NCI-H1092 (cell line): ENCODE measurements at regions not wholly inside any gene's neighbourhood (a gene's known extent, or its start where the extent isn't known, plus 50 kb on each side); places are given as distances from the start of the nearest gene placed in this dataset.
A peak's percentile ranks its signal among the peaks of the same experiment; 100 is the strongest.
"Not testable (repeated sequence)": the region's sequence is repeated elsewhere in the genome, so short reads cannot be mapped to it uniquely, and the experiment has no call there.

ENCODE experiments used
- DNase-seq: peaks from one replicate; lab custom pipeline; 2025; lab: John Stamatoyannopoulos, UW

DNA sequence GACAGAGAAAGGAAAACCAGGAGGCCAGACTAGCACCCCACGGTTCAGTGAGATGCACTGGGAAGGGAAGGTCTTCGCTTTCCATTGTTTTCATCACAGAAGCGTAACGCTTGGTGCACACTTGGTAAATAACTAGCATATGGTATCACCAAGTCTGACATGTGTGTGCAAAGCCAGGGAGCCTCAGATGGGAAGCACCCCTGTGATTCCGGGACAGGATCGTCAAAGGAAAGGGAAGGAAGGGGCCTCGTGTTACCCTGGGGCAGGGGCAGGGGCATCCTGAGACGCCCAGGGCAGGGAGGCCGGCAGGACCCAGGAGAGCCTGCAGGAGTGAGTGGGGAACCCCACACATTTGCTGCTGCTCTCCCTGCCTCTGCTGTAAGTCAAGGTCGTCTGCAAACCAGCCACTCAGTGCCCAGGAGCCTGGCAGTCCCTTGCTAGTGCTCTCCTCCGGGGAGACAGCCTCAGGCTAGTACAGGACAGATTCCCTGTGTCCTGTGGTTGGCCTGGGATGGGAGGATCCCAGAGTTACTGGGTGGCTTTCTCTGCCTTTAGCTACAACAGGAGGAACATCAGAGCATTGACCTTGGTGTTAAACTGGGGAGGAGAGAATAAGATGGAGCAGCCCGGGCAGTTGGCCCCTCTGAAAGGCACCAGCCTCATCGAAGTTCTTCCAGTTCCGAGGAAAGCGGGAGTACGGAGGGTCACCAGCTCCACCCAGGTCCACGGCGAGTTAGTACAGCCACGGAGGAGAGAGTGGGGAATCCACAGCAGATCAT, 192.5 kb downstream of the NDUFA10 start:
- no peak for DNase-seq

DNA sequence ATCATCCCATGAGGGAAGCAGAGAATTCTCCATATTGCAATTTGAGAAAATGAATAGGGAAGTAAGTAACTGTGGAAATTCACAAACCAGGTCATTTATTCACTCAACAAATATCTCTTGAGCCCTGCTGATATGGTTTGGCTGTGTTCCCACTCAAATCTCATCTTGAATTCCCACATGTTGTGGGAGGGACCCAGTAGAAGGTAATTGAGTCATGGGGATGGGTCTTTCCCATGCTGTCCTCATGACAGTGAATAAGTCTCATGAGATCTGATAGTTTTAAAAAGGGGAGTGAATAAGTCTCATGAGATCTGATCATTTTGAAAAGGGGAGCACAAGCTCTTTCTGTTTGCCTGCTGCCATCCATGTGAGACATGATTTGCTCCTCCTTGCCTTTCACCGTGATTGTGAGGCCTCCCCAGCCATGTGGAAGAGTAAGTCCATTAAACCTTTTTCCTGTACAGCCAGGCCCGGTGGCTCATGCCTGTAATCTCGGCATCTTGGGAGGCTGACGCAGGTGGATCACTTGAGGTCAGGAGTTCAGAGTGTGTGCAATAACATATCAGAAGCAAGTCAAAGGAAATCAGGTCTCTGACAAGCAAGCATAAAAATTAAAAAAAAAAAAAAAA, 193.2 kb downstream of the NDUFA10 start:
- DNase-seq, result no peak

DNA sequence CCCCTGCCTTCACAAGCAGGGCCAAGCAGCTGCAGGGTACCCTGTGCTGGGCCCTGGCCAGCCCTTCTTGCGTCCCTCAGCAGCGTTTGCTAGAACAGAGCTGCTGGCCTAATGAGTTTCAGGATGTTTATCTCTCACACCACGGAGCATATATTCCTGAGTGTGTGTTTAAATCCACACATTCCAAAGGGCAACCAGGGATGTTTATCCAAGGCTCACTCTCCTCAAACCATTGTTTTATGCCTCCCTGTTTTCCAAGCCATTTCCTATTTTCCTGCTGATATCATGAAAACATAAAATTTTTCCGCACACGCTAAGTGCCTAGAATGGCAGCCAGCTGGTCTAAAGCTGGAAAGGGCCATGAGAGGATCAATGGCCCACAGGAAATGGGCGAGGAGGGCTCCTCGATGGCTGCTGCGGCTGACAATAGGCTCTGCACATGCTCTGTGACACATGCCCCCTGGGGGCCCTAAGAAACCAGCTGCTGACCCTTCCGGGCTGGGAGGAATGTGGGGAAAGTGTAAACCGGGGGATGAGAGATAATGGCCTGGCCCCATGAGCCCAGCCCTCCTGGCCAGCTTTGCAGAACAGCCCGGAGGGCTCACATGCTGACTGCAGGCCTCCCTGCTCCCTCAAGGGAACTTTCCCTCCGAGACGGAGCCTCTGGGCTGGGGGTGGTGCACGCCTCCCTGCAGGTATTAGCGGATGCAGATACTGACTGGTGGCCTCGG, 194.0 kb downstream of the NDUFA10 start:
- DNase-seq, result no peak

GRCh38 chr2:239830121-239831000, 194.8 kb downstream of the NDUFA10 start:
- no peak for DNase-seq

GRCh38 chr2:239829326-239829725, 195.8 kb downstream of the NDUFA10 start:
- DNase-seq, result no peak

DNA sequence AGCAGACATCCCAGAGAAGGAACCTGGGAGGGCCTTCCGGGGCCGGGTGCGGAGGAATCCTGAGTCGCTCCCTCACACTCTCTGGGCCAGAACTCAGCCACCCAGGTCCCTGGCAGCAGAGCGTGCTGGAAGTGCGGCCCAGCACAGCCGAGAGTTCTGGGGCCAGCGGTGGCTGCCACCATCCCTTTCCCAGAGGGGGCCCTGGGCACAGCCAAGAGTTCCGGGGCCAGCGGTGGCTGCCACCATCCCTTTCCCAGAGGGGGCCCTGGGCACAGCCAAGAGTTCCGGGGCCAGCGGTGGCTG, 196.2 kb downstream of the NDUFA10 start:
- DNase-seq, result not testable (repeated sequence)

GRCh38 chr2:239828192-239828972, 196.8 kb downstream of the NDUFA10 start:
- no peak for DNase-seq

GRCh38 chr2:239827523-239827890, 197.6 kb downstream of the NDUFA10 start:
- no peak for DNase-seq

DNA sequence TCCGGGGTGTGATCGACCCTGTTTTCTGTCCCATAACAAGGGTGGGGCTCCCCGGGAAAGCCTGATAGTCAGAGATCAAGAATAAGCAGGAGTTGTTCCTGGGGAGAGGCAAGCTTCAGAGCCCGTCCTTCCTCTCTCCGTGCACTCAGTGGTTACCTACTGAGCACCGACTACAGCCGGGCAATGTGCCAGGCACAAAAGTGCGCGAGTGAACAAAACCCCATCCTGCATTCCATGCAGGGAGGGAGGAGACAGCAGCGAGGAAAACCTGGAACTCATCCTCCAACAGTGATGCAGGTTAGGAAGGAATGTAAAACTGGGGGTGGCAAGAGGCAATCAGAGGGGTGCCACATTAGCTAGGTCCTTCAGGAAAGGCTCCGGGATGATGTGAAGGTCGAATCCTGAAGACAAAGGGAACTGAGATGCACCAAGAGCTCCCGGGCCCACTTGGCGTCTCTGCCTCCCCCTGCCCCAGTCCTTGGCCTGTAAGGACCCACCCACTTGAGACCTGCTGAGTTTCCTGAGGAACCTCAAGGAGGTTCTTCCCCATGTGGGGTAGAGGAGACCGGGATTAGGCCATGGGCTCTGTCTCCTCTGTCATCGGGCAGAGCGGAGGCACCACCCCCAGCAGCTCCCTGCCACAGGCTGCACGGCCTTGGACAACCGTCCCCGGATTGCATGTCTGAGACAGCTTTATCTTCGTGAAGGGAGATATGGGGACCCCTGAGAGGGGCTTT, 198.2 kb downstream of the NDUFA10 start:
- DNase-seq, result no peak

GRCh38 chr2:239826376-239826775, 198.8 kb downstream of the NDUFA10 start:
- no peak for DNase-seq

GRCh38 chr2:239825705-239825979, 199.5 kb downstream of the NDUFA10 start:
- DNase-seq, result no peak

DNA sequence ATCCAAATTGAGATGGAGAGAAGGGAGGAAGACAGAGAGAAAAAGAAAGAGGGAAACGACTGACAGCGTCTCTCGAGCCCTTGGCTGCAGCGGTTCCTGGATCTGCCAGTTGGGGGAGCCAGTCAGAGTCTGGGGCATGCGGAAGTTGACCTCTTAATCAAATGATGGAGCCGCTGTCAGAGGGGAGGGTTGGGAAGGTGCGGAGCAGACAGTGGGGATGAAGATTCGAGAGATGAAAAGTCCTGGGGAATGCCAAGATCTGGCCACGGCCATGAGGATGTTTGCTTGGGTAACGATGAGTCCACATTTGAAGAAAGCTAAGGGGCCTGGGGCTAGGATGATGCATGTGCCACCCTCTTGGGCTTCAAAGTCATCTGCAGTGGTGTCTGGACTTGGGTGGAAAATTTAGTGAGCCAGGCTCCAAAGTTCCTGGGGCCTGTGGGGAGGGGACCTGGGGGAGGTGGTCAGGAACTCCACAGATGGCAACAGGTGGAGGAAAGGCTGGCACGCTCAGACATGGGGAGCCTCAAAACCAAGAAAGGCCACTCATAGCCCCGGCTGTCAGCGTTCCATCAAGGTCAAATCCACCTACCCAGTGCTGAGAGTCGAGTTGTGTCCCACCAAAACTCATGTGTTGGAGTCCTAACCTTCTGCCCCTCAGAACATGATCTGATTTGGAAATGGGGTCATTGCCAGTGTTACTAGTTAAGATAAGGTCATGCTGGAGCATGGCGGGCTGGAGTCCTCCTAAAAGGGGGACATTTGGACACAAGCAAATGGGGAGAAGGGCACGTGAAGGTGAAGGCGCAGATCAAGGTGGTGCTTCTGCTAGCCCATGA, 200.1 kb downstream of the NDUFA10 start:
- DNase-seq, result no peak

- peak; percentile 30 for DNase-seq
These were observed 201.0 kb downstream of the NDUFA10 start for GRCh38 chr2:239824046-239824694.

DNA sequence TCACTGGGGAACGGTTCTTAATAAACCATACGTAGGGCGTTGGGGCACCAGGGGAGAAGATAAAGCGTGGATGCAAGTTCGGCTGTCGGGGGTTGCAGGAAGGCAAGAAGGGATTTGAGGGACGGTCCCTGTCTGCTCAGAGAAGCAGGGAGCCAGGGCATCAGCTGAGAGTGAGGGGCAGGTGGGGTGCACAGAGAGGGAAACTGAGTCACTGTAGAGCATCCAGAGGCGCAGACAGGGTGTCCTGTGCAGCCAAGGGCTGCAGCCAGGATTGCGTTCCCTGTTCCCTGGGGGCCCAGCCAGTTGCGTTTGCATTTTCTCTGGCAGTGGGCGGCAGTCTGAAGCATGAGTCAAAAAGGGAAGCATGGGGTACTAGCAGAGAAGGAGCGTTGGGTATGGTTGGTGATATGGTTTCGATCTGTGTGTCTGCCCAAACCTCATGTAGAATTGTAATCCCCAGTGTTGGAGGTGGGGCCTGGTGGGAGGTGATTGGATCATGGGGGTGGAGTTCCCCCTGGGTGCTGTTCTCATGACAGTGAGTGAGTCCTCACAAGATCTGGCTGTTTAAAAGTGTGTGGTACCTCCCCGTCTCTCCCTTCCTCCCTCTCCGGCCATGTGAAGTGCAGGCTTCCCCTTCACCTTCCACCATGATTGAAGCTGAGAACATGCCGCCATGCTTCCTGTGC, 202.9 kb downstream of the NDUFA10 start:
- no peak for DNase-seq

- DNase-seq, result no peak
These were observed 203.5 kb downstream of the NDUFA10 start for GRCh38 chr2:239821694-239822075.

DNA sequence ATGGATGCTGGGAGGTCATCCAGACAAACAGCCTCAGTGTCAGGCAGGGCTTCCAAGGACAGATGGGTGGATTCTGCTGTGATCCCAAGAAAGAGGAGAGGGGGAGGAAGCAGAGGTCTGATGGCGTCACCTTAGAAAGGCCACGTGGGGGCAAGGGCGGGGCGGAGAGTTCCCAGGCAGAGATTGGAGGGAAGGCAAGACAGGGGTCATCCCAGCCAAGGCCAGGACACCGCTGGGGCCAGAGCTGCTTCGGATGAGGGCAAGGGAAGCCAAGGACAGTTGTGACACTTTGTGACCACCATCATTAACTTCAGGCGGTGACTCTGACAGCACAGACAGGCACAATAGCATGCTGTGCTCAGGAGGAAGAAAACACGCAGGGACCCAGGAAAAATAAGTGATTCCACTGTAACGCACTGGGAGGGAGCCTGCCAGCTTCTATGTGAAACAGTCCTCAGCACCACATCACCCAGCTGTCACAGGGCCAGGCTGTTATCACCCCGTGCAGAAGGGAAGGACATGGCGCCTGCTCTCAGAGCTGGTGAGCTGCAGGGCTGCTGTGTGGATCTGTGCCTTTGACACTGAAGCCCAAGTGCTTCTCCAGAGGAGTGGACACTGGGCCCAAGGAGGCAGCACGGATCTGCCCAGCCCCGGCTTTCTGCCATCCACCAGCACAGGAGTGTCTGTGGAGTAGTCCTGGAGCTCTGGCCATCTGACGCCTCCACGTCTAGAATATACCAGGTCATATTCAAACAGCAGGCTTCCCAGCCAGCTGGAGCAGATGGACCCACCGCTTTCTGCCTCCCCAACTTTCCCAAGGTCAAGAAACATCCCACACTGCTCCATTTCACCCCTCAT, 204.1 kb downstream of the NDUFA10 start:
- no peak for DNase-seq

DNA sequence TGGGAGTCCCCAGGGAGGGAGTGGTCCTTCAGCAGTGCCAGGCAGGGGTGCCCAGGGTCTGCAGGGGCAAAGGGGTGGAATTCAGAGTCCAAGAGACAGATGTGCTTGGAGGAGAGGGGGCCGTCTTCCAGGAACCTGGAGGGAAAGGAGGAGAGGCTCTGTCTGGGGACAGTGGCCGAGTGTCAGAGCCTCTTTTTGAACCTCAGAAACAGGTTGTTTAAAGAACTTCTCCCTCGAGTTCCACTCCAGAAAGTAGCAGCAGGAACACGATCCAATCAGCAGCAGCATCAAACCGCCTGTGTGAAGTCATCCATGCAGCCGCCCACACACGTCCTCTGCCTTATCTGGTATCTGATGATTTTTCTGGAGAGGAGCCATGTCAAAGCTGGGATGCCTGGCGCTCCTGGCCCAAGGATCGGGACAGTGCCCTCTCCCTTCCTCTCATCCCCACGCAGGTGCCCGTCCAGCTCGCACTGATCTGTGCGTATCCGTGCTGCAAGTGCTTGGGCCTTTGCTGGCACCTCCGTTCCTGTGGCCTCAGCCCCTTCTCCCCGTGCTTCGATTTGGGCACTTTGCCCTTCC, 205.1 kb downstream of the NDUFA10 start:
- DNase-seq, result no peak
